GM12878 (cell line): ENCODE measurements at regions not wholly inside any gene's neighbourhood (a gene's known extent, or its start where the extent isn't known, plus 50 kb on each side); places are given as distances from the start of the nearest gene placed in this dataset.

Experiments
- ATAC-seq: fragments of 200-7000 bp; cut with Tn5 transposase; 3 replicates; pipeline ENCODE4 v1.9.1; 2020; ENCODE audit warnings: mild to moderate bottlenecking, moderate library complexity
- BruUV-seq: library from RNA; stranded (reverse); fragments of 400-500 nt; replicated peaks from 2 replicates; lab custom pipeline; 2021; lab: Mats Ljungman, UMichigan
- CTCF ChIA-PET: fragments of 300-600 bp; sonication (Branson Sonifier 250); formaldehyde crosslinking; extraction: SDS; loops from one replicate; lab custom pipeline; 2021; ENCODE audit warnings: inconsistent platforms; lab: Yijun Ruan, JAX
- POLR2A ChIA-PET: fragments of 350-600 bp; formaldehyde crosslinking; extraction: SDS; loops from one replicate; lab custom pipeline; 2021; ENCODE audit warnings: inconsistent platforms; lab: Charles Lee
- RAD21 ChIA-PET: fragments of 300-600 bp; sonication (Branson Sonifier 250); formaldehyde crosslinking; loops from one replicate; lab custom pipeline; 2023; ENCODE audit warnings: antibody characterized with exemption; ENCODE audit not compliant: unreplicated experiment; lab: Charles Lee
- SMC1A ChIA-PET: fragments of 300-600 bp; sonication (Branson Sonifier 250); formaldehyde crosslinking; loops from one replicate; lab custom pipeline; 2023; ENCODE audit not compliant: unreplicated experiment, uncharacterized antibody; lab: Charles Lee
- DNase-seq: peaks from one replicate; pipeline ENCODE4 v3.0.0-alpha.2; 2011; ENCODE audit warnings: low read depth, low spot score
- FAIRE-seq: peaks from 3 replicates; lab custom pipeline; 2011; peaks lifted over from hg19 to GRCh38; lab: Jason Lieb, UNC
- H2AFZ ChIP-seq: 2 replicates; pipeline ENCODE4 v1.6.0; 2011; ENCODE audit warnings: low read depth, low read length, control low read depth; ENCODE audit not compliant: control insufficient read depth
- H3K27ac ChIP-seq: 2 replicates; pipeline ENCODE4 v1.5.1; 2011; ENCODE audit warnings: control low read depth; ENCODE audit not compliant: control insufficient read depth, insufficient read depth
- H3K27me3 ChIP-seq, 2 experiments: replicated peaks in 1 of 2; 2 replicates each; pipeline versions ENCODE4 v1.6.0 to v1.6.1; 2011; ENCODE audit warnings: low read length in 1 of 2; ENCODE audit not compliant: control insufficient read depth in 2 of 2, insufficient read depth in 2 of 2
- H3K36me3 ChIP-seq, 2 experiments: 2 replicates each; pipeline ENCODE4 v1.5.1; 2011; ENCODE audit warnings: low read length in 1 of 2; ENCODE audit not compliant: control insufficient read depth in 2 of 2, insufficient read depth in 2 of 2
- H3K4me1 ChIP-seq: 2 replicates; pipeline ENCODE4 v1.6.1; 2011; ENCODE audit warnings: mild to moderate bottlenecking, low read length, moderate library complexity, mixed read lengths; ENCODE audit not compliant: control insufficient read depth, insufficient read depth
- H3K4me2 ChIP-seq: 2 replicates; pipeline ENCODE4 v1.6.0; 2011; ENCODE audit warnings: control low read depth; ENCODE audit not compliant: control insufficient read depth, insufficient read depth
- H3K4me3 ChIP-seq: fragments of 200-600 bp; sonication (generic); 2 replicates; pipeline ENCODE4 v1.5.1; 2016
- H3K79me2 ChIP-seq: 2 replicates; pipeline ENCODE4 v1.6.0; 2011; ENCODE audit warnings: low read length; ENCODE audit not compliant: control insufficient read depth, insufficient read depth
- H3K9ac ChIP-seq: 2 replicates; pipeline ENCODE4 v1.8.0; 2011; ENCODE audit warnings: low read length, control low read depth, mixed read lengths; ENCODE audit not compliant: control insufficient read depth, insufficient read depth
- H3K9me3 ChIP-seq: replicated peaks from 3 replicates; pipeline ENCODE4 v1.5.1; 2011; ENCODE audit warnings: mild to moderate bottlenecking, low read length; ENCODE audit not compliant: control insufficient read depth, insufficient read depth
- H4K20me1 ChIP-seq: 2 replicates; pipeline ENCODE4 v1.6.0; 2011; ENCODE audit not compliant: control insufficient read depth, insufficient read depth
- BHLHE40 ChIP-seq, 2 experiments: fragments of 450-650 bp in 1 of 2; IDR thresholded peaks; 2 replicates each; pipeline ENCODE4 v1.6.1; 2011 to 2017; ENCODE audit warnings: low read depth in 2 of 2, borderline replicate concordance in 1 of 2, improper control_type of control experiment in 1 of 2, low read length in 1 of 2, mild to moderate bottlenecking in 1 of 2
- E4F1 ChIP-seq: fragments of 450-650 bp; IDR thresholded peaks from 2 replicates; pipeline ENCODE4 v1.6.1; 2018; ENCODE audit warnings: borderline replicate concordance, mild to moderate bottlenecking; ENCODE audit not compliant: partially characterized antibody
- GABPA ChIP-seq: IDR thresholded peaks from 2 replicates; pipeline ENCODE4 v1.6.1; 2014; ENCODE audit warnings: antibody characterized with exemption, low read depth, mild to moderate bottlenecking, inconsistent platforms
- RUNX3 ChIP-seq: IDR thresholded peaks from 2 replicates; pipeline ENCODE4 v1.6.1; 2012; ENCODE audit warnings: low read length, inconsistent platforms
- SMAD5 ChIP-seq: IDR thresholded peaks from 2 replicates; pipeline ENCODE4 v1.6.1; 2016; ENCODE audit warnings: antibody characterized with exemption, low read depth
- SMARCA5 ChIP-seq: fragments of 450-650 bp; IDR thresholded peaks from 2 replicates; pipeline ENCODE4 v1.6.1; 2017; ENCODE audit warnings: mild to moderate bottlenecking
- TCF12 ChIP-seq: IDR thresholded peaks from 2 replicates; pipeline ENCODE4 v1.6.1; 2011; ENCODE audit warnings: low read depth, mild to moderate bottlenecking, low read length
- WGBS: methylation state at CpG from one replicate; pipeline ENCODE4 v1.1.6; 2016; ENCODE audit warnings: low lambda C conversion rate; ENCODE audit not compliant: insufficient replicate concordance, insufficient coverage; ENCODE audit errors: missing lambda C conversion rate; 5-methylcytosine and 5-hydroxymethylcytosine counted together
- in situ Hi-C: fragments of 300-500 bp; cut with MboI; formaldehyde crosslinking; loops from 9 replicates; pipeline ENCODE4 v1.14.3; 2018; ENCODE audit warnings: mixed read lengths
- intact Hi-C: fragments of 100-400 bp; cut with micrococcal nuclease; formaldehyde crosslinking; loops from one replicate; pipeline ENCODE4 v1.14.2; 2022; ENCODE audit not compliant: unreplicated experiment

GRCh38 chr2:219905640-219906039, 278.2 kb downstream of the SLC4A3 start:
- ChIA-PET RAD21 (no interaction called here), CTCF (no interaction called here), SMC1A (no interaction called here), POLR2A (no interaction called here)
- DNase-seq (no peak), ATAC-seq (no peak), FAIRE-seq (no peak)
- H3K9me3 ChIP-seq = no peaks in the 10 kb centered on the region
- BruUV-seq = no TSS peak
- no peak for TF ChIP-seq TCF12
- TF ChIP-seq RUNX3 = no peak
- no peak for TF ChIP-seq SMARCA5
- TF ChIP-seq SMAD5 = no peak
- no peak for TF ChIP-seq BHLHE40 (IDR thresholded peaks at IDR 0.05; ENCODE audit: borderline replicate concordance in 1 of 2, low read depth in 2 of 2, low read length in 1 of 2)
- no peak for TF ChIP-seq GABPA
- TF ChIP-seq E4F1 = no peak
- H4K20me1 ChIP-seq = no peaks in the 10 kb centered on the region
- no peak overlapping the region for H3K27ac ChIP-seq
- H3K79me2 ChIP-seq = no peaks in the 10 kb centered on the region
- WGBS = 17% methylated on average over 2 of the region's 2 CpGs
- no peak overlapping the region for H3K4me2 ChIP-seq
- H3K4me3 ChIP-seq = no peak overlapping the region
- no peaks in the 10 kb centered on the region for H3K36me3 ChIP-seq
- H2AFZ ChIP-seq = no peak overlapping the region
- no peak overlapping the region for H3K9ac ChIP-seq
- H3K4me1 ChIP-seq = no peaks in the 10 kb centered on the region
- in situ Hi-C loops = no loop called here
- intact Hi-C loops = no loop called here
- no peaks in the 10 kb centered on the region for H3K27me3 ChIP-seq
